ENCODE measurements at regions not wholly inside any gene's neighbourhood (a gene's known extent, or its start where the extent isn't known, plus 50 kb on each side); places are given as distances from the start of the nearest gene placed in this dataset.

DNA sequence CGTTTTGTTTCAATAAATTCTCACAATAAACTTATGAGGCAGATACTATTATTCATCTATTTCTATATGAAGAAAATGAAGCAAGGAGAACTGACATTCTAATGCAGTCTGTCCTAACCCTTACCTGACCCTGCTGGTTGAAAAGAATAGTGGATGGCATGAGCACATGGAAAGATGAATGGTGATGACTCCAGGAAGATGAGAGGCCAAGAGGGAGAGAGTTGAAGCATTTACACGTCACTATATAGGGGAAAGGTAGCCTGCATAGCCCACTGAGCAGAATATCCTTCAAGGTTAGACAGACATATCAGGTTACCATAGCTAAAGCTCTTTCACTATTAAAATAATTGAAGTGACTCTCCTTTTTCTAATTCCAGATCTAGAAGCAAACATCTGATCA lies 163.9 kb upstream of the CDK1 start:
- TF ChIP-seq CTCF (IDR thresholded peaks at IDR 0.05; ENCODE audit: borderline replicate concordance, extremely low read depth, low read length, poor library complexity, severe bottlenecking) (no peak), EZH2 (IDR thresholded peaks at IDR 0.05; ENCODE audit: borderline replicate concordance, low read depth, low read length, severe bottlenecking) (no peak)

Measured in DND-41 (cell line).